Hindlimb muscle (tissue), 1 donor: ENCODE measurements at regions not wholly inside any gene's neighbourhood (a gene's known extent, or its start where the extent isn't known, plus 50 kb on each side); places are given as distances from the start of the nearest gene placed in this dataset.

ENCODE experiments used
- DNase-seq: peaks from one replicate; pipeline ENCODE4 v3.0.0-alpha.2; 2013

- no peak for DNase-seq
These were observed 380.7 kb upstream of the KIRREL3 start for GRCh38 chr11:127381247-127381646.

- DNase-seq: no peak
These were observed 379.1 kb upstream of the KIRREL3 start for GRCh38 chr11:127379686-127380085.

- peak; percentile 14 for DNase-seq
These were observed 375.7 kb upstream of the KIRREL3 start for GRCh38 chr11:127376301-127376700.

GRCh38 chr11:127369356-127369755 is 368.8 kb upstream of the KIRREL3 start:
- no peak for DNase-seq

- DNase-seq: no peak
These were observed 362.3 kb upstream of the KIRREL3 start for GRCh38 chr11:127362754-127363308.

GRCh38 chr11:127358160-127358559 is 357.6 kb upstream of the KIRREL3 start:
- DNase-seq: no peak

- DNase-seq: no peak
These were observed 349.9 kb upstream of the KIRREL3 start for GRCh38 chr11:127350476-127350875.

- peak; percentile 32 for DNase-seq
These were observed 345.4 kb upstream of the KIRREL3 start for GRCh38 chr11:127345819-127346459.

- no peak for DNase-seq
These were observed 339.9 kb upstream of the KIRREL3 start for GRCh38 chr11:127340438-127340837.

- no peak for DNase-seq
These were observed 338.8 kb upstream of the KIRREL3 start for GRCh38 chr11:127339376-127339775.

GRCh38 chr11:127338380-127339259 is 338.1 kb upstream of the KIRREL3 start:
- DNase-seq: no peak

- DNase-seq: no peak
These were observed 333.9 kb upstream of the KIRREL3 start for GRCh38 chr11:127334466-127334865.

- DNase-seq: no peak
These were observed 332.3 kb upstream of the KIRREL3 start for GRCh38 chr11:127332896-127333295.

GRCh38 chr11:127330044-127330443 is 329.5 kb upstream of the KIRREL3 start:
- no peak for DNase-seq

GRCh38 chr11:127308291-127308690 is 307.7 kb upstream of the KIRREL3 start:
- DNase-seq: no peak

- DNase-seq: no peak
These were observed 307.1 kb upstream of the KIRREL3 start for GRCh38 chr11:127307700-127308099.

GRCh38 chr11:127304634-127305033 is 304.1 kb upstream of the KIRREL3 start:
- no peak for DNase-seq

GRCh38 chr11:127288926-127289325 is 288.4 kb upstream of the KIRREL3 start:
- DNase-seq: no peak

GRCh38 chr11:127281534-127281933 is 281.0 kb upstream of the KIRREL3 start:
- no peak for DNase-seq

GRCh38 chr11:127275774-127276173 is 275.2 kb upstream of the KIRREL3 start:
- no peak for DNase-seq

- no peak for DNase-seq
These were observed 273.7 kb upstream of the KIRREL3 start for GRCh38 chr11:127274328-127274676.

- DNase-seq: no peak
These were observed 273.2 kb upstream of the KIRREL3 start for GRCh38 chr11:127273593-127274327.

- no peak for DNase-seq
These were observed 270.3 kb upstream of the KIRREL3 start for GRCh38 chr11:127270851-127271250.
